Calu3 (cell line): ENCODE measurements at regions not wholly inside any gene's neighbourhood (a gene's known extent, or its start where the extent isn't known, plus 50 kb on each side); places are given as distances from the start of the nearest gene placed in this dataset.

ENCODE experiments used
- BruUV-seq: library from RNA; stranded (reverse); fragments of 400-500 nt; replicated peaks from 2 replicates; lab custom pipeline; 2021; lab: Mats Ljungman, UMichigan
- CTCF ChIA-PET: fragments of 300-600 bp; sonication (Branson Sonifier 250); formaldehyde crosslinking; loops from one replicate; lab custom pipeline; 2022; ENCODE audit warnings: antibody characterized with exemption; lab: Charles Lee
- DNase-seq: peaks from one replicate; pipeline ENCODE4 v3.0.0; 2022
- H3K27ac Mint-ChIP-seq: one replicate; pipeline ENCODE4 v1.8.0; 2022; ENCODE audit warnings: mixed read lengths; ENCODE audit not compliant: unreplicated experiment
- H3K27me3 Mint-ChIP-seq: one replicate; pipeline ENCODE4 v1.8.0; 2022; ENCODE audit warnings: mixed read lengths; ENCODE audit not compliant: unreplicated experiment
- H3K36me3 Mint-ChIP-seq: one replicate; pipeline ENCODE4 v1.8.0; 2022; ENCODE audit warnings: mild to moderate bottlenecking, moderate library complexity, mixed read lengths; ENCODE audit not compliant: insufficient read depth, unreplicated experiment
- H3K4me1 Mint-ChIP-seq: one replicate; pipeline ENCODE4 v1.8.0; 2022; ENCODE audit warnings: mild to moderate bottlenecking, low read depth, mixed read lengths; ENCODE audit not compliant: unreplicated experiment
- H3K4me3 Mint-ChIP-seq: one replicate; pipeline ENCODE4 v1.8.0; 2022; ENCODE audit warnings: mild to moderate bottlenecking, low read depth, moderate library complexity, mixed read lengths; ENCODE audit not compliant: unreplicated experiment
- H3K9me3 Mint-ChIP-seq: one replicate; pipeline ENCODE4 v1.8.0; 2022; ENCODE audit warnings: low read depth, mixed read lengths; ENCODE audit not compliant: unreplicated experiment
- CTCF ChIP-seq: fragments of 200-600 bp; IDR thresholded peaks from one replicate; pipeline ENCODE4 v1.8.0; 2022; ENCODE audit warnings: antibody characterized with exemption; ENCODE audit not compliant: unreplicated experiment
- intact Hi-C: fragments of 100-400 bp; cut with micrococcal nuclease; formaldehyde crosslinking; loops from one replicate; pipeline ENCODE4 v1.10.0; 2022; ENCODE audit not compliant: unreplicated experiment

GRCh38 chr2:240346753-240347372 is 88.6 kb upstream of the GPC1 start:
- no peaks in the 10 kb centered on the region for H3K36me3 Mint-ChIP-seq
- intact Hi-C loops = no loop called here

GRCh38 chr2:240347373-240347940 is 88.0 kb upstream of the GPC1 start:
- DNase-seq = no peak
- no peak for TF ChIP-seq CTCF
- Mint-ChIP-seq H3K27me3 (peaks cover 37% of the 10 kb centered on the region), H3K9me3 (peaks cover 6% of the 10 kb centered on the region), H3K4me3 (no peak overlapping the region), H3K4me1 (no peaks in the 10 kb centered on the region), H3K27ac (no peak overlapping the region), H3K36me3 (no peaks in the 10 kb centered on the region)
- intact Hi-C loops = no loop called here
- CTCF ChIA-PET = no interaction called here
- BruUV-seq = no TSS peak

More at GRCh38 chr2:240346753-240347372, 88.6 kb upstream of the GPC1 start:
- Mint-ChIP-seq H3K4me1 (no peaks in the 10 kb centered on the region), H3K27ac (no peak overlapping the region), H3K4me3 (no peak overlapping the region), H3K27me3 (peaks cover 31% of the 10 kb centered on the region), H3K9me3 (peaks cover 6% of the 10 kb centered on the region)
- no TSS peak for BruUV-seq
- no peak for DNase-seq
- TF ChIP-seq CTCF = no peak
- CTCF ChIA-PET = no interaction called here

GRCh38 chr2:240347949-240348500 is 87.4 kb upstream of the GPC1 start:
- H3K27me3 Mint-ChIP-seq = peaks cover 40% of the 10 kb centered on the region
- no peaks in the 10 kb centered on the region for H3K36me3 Mint-ChIP-seq
- TF ChIP-seq CTCF = no peak
- BruUV-seq = no TSS peak
- intact Hi-C loops = no loop called here
- no peak overlapping the region for H3K4me3 Mint-ChIP-seq
- H3K9me3 Mint-ChIP-seq = peaks cover 6% of the 10 kb centered on the region
- no peak overlapping the region for H3K27ac Mint-ChIP-seq
- no peak for DNase-seq
- CTCF ChIA-PET = no interaction called here
- no peaks in the 10 kb centered on the region for H3K4me1 Mint-ChIP-seq

- intact Hi-C loops = no loop called here
- CTCF ChIA-PET = no interaction called here
- no peak for DNase-seq
- Mint-ChIP-seq H3K4me3 (no peak overlapping the region), H3K9me3 (peaks cover 3% of the 10 kb centered on the region), H3K27ac (no peak overlapping the region), H3K27me3 (peaks cover 40% of the 10 kb centered on the region), H3K4me1 (no peaks in the 10 kb centered on the region), H3K36me3 (no peaks in the 10 kb centered on the region)
- TF ChIP-seq CTCF = no peak
- BruUV-seq = no TSS peak
These were observed 86.9 kb upstream of the GPC1 start for GRCh38 chr2:240348522-240348921.
